Smooth muscle cell (in vitro differentiated cells): ENCODE measurements at regions not wholly inside any gene's neighbourhood (a gene's known extent, or its start where the extent isn't known, plus 50 kb on each side); places are given as distances from the start of the nearest gene placed in this dataset.

Source experiments
- DNase-seq: peaks from one replicate; lab custom pipeline; 2025; ENCODE audit not compliant: unreplicated experiment; lab: John Stamatoyannopoulos, UW
- H2AFZ ChIP-seq: fragments of 200-600 bp; sonication (generic); 2 replicates; pipeline ENCODE4 v1.6.0; 2016; ENCODE audit warnings: antibody characterized with exemption, low read depth, mild to moderate bottlenecking
- H3F3A ChIP-seq: fragments of 200-600 bp; sonication (generic); 2 replicates; pipeline ENCODE4 v1.6.0; 2017; ENCODE audit warnings: antibody characterized with exemption, low read depth
- H3K27ac ChIP-seq: fragments of 200-600 bp; sonication (generic); 2 replicates; pipeline ENCODE4 v1.5.1; 2016; ENCODE audit warnings: low read depth, mild to moderate bottlenecking
- H3K27me3 ChIP-seq: fragments of 200-600 bp; sonication (generic); 2 replicates; pipeline ENCODE4 v1.6.1; 2016; ENCODE audit warnings: low read depth, mild to moderate bottlenecking
- H3K36me3 ChIP-seq: fragments of 200-600 bp; sonication (generic); 2 replicates; pipeline ENCODE4 v1.5.1; 2016; ENCODE audit warnings: low read depth
- H3K4me1 ChIP-seq: fragments of 200-600 bp; sonication (generic); 2 replicates; pipeline ENCODE4 v1.5.1; 2016; ENCODE audit warnings: low read depth
- H3K4me2 ChIP-seq: fragments of 200-600 bp; sonication (generic); 2 replicates; pipeline ENCODE4 v1.6.0; 2016; ENCODE audit warnings: mild to moderate bottlenecking
- H3K4me3 ChIP-seq: fragments of 200-600 bp; sonication (generic); 2 replicates; pipeline ENCODE4 v1.5.1; 2016; ENCODE audit warnings: mild to moderate bottlenecking
- H3K79me2 ChIP-seq: fragments of 200-600 bp; sonication (generic); 2 replicates; pipeline ENCODE4 v1.6.0; 2016; ENCODE audit warnings: low read depth, mild to moderate bottlenecking
- H3K9ac ChIP-seq: fragments of 200-600 bp; sonication (generic); 2 replicates; pipeline ENCODE4 v1.6.0; 2016; ENCODE audit warnings: low read depth
- H3K9me3 ChIP-seq: fragments of 200-600 bp; sonication (generic); replicated peaks from 2 replicates; pipeline ENCODE4 v1.5.1; 2016; ENCODE audit warnings: low read depth
- H4K20me1 ChIP-seq: fragments of 200-600 bp; sonication (generic); 2 replicates; pipeline ENCODE4 v1.6.0; 2016; ENCODE audit warnings: low read depth
- WGBS: methylation state at CpG from one replicate; pipeline ENCODE4 v1.1.7; 2016; ENCODE audit warnings: low lambda C conversion rate; 5-methylcytosine and 5-hydroxymethylcytosine counted together
- TF ChIP-seq, protein P1 (sequence below): fragments of 200-600 bp; sonication (generic); IDR thresholded peaks from 2 replicates; pipeline ENCODE4 v1.5.1; 2017; ENCODE audit warnings: borderline replicate concordance, mild to moderate bottlenecking, antibody characterized with exemption; ENCODE audit not compliant: insufficient read depth, poor library complexity, severe bottlenecking

DNA sequence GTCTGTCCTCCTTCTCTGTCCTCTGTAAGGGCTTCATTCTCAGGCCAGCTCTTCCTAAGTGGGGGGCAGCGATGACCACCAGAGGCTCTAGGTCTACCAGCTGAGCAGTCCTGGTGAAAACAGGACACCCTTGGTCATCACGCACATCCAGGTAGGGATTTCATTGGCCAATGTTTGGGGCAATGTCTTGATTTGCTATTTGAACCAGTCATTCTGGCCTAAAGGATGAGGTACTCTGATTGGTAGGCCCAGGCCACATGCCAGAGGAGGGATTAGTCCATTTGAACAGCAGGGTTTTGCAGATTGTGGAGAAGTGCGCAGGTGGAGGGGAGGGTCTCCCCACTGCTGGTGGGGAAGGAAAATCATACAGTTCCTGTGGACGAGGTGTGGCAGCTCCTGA, 57.3 kb downstream of the PLXNA1 start:
- Histone ChIP-seq H3F3A (no peaks in the 10 kb centered on the region), H3K27ac (no peak overlapping the region), H3K9ac (no peak overlapping the region), H3K79me2 (no peaks in the 10 kb centered on the region), H4K20me1 (no peaks in the 10 kb centered on the region), H3K4me1 (peaks cover 8% of the 10 kb centered on the region), H3K9me3 (no peaks in the 10 kb centered on the region), H3K4me2 (no peak overlapping the region), H3K4me3 (no peak overlapping the region), H3K27me3 (no peaks in the 10 kb centered on the region), H3K36me3 (no peaks in the 10 kb centered on the region), H2AFZ (no peak overlapping the region)
- TF ChIP-seq, protein P1, sequence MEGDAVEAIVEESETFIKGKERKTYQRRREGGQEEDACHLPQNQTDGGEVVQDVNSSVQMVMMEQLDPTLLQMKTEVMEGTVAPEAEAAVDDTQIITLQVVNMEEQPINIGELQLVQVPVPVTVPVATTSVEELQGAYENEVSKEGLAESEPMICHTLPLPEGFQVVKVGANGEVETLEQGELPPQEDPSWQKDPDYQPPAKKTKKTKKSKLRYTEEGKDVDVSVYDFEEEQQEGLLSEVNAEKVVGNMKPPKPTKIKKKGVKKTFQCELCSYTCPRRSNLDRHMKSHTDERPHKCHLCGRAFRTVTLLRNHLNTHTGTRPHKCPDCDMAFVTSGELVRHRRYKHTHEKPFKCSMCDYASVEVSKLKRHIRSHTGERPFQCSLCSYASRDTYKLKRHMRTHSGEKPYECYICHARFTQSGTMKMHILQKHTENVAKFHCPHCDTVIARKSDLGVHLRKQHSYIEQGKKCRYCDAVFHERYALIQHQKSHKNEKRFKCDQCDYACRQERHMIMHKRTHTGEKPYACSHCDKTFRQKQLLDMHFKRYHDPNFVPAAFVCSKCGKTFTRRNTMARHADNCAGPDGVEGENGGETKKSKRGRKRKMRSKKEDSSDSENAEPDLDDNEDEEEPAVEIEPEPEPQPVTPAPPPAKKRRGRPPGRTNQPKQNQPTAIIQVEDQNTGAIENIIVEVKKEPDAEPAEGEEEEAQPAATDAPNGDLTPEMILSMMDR: no peak
- WGBS: 88% methylated on average over 4 of the region's 4 CpGs
- no peak for DNase-seq

DNA sequence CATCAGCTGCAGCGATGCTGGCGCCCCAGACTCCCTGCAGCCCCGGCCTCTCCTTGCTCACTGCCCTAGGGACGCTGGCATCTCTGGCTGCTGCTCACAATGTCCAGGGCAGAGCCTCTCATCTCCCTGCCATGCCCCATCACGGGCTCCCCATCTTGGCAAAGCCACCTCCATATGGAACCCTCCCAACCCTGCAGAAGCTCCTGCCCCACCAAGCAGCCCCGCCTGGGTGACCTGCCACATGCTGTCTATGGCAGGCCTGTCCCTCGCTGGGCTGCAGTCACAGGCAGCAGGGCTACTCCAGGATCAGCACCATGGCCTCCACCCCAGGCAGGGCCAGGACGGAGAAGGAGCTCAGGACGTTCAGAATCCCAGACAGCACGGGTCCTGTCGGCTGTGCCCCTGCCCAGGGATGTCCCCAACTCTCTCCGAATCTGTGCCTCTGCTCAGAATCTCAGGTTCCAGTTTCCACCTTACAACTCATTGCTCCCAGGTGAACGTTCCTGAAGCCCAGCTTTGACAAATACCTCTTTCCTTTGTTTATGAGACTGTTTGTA, 58.4 kb downstream of the PLXNA1 start:
- Histone ChIP-seq H3K79me2 (no peaks in the 10 kb centered on the region), H3K27me3 (no peaks in the 10 kb centered on the region), H3K4me2 (no peak overlapping the region), H3K4me1 (peaks cover 8% of the 10 kb centered on the region), H3K36me3 (no peaks in the 10 kb centered on the region), H4K20me1 (no peaks in the 10 kb centered on the region), H3K9ac (no peak overlapping the region), H3K4me3 (no peak overlapping the region), H3K27ac (no peak overlapping the region), H2AFZ (no peak overlapping the region), H3F3A (no peaks in the 10 kb centered on the region), H3K9me3 (no peaks in the 10 kb centered on the region)
- DNase-seq: no peak
- 91% methylated on average over 13 of the region's 13 CpGs for WGBS
- TF ChIP-seq, protein P1: no peak

DNA sequence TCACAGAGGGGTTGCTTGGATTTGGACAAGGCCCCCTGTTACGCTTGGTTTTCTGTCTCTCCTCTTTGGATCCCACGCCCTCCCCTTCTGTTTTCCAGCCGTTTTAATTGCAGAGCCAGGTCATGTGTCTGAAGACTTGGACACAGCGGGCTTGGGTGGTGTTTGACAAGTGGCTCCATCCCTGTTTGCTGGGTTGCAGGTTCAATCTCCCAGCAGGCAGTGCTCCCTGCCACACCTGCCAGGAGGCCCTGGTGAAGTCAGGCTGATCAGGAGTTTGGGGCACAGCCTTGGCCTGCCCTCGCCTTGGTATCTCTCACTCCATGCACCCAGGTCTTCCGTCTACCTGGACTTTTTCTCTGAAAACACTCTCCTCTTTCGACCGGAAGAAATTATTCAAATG, 59.0 kb downstream of the PLXNA1 start:
- H3K9me3 ChIP-seq: no peaks in the 10 kb centered on the region
- no peaks in the 10 kb centered on the region for H3K36me3 ChIP-seq
- H3K4me1 ChIP-seq: peaks cover 8% of the 10 kb centered on the region
- no peaks in the 10 kb centered on the region for H4K20me1 ChIP-seq
- no peak overlapping the region for H2AFZ ChIP-seq
- no peak overlapping the region for H3K4me3 ChIP-seq
- H3K27ac ChIP-seq: no peak overlapping the region
- 92% methylated on average over 8 of the region's 8 CpGs for WGBS
- H3K79me2 ChIP-seq: no peaks in the 10 kb centered on the region
- H3K4me2 ChIP-seq: no peak overlapping the region
- DNase-seq: no peak
- TF ChIP-seq, protein P1: no peak
- H3K27me3 ChIP-seq: no peaks in the 10 kb centered on the region
- no peaks in the 10 kb centered on the region for H3F3A ChIP-seq
- H3K9ac ChIP-seq: no peak overlapping the region

GRCh38 chr3:127042634-127043033, 59.7 kb downstream of the PLXNA1 start:
- Histone ChIP-seq H3K4me3 (no peak overlapping the region), H2AFZ (no peak overlapping the region), H3K36me3 (no peaks in the 10 kb centered on the region), H3K9ac (no peak overlapping the region), H3K4me2 (no peak overlapping the region), H3F3A (no peaks in the 10 kb centered on the region), H3K9me3 (no peaks in the 10 kb centered on the region), H3K27me3 (no peaks in the 10 kb centered on the region), H3K79me2 (no peaks in the 10 kb centered on the region), H3K4me1 (peaks cover 8% of the 10 kb centered on the region), H3K27ac (no peak overlapping the region), H4K20me1 (no peaks in the 10 kb centered on the region)
- WGBS: 93% methylated on average over 12 of the region's 12 CpGs
- no peak for DNase-seq
- TF ChIP-seq, protein P1: no peak
